HL-60/S4 treated with retinoic acid at 250 ng/mL for 4 days and 3 days (cell line): ENCODE measurements at regions not wholly inside any gene's neighbourhood (a gene's known extent, or its start where the extent isn't known, plus 50 kb on each side); places are given as distances from the start of the nearest gene placed in this dataset.

Experiments
- in situ Hi-C: fragments of 300-500 bp; cut with MboI; formaldehyde crosslinking; loops from 2 replicates; pipeline ENCODE4 v1.7.0; 2022; ENCODE audit warnings: low sequenced_read_pairs

- in situ Hi-C loops, result no loop called here
Measured at GRCh38 chr13:48840366-48840765, 135.3 kb upstream of the FNDC3A start.

GRCh38 chr13:48842316-48842715, 133.4 kb upstream of the FNDC3A start:
- in situ Hi-C loops, result no loop called here

GRCh38 chr13:48843630-48844380, 131.9 kb upstream of the FNDC3A start:
- in situ Hi-C loops, result no loop called here

- in situ Hi-C loops, result no loop called here
Measured at GRCh38 chr13:48844676-48845075, 131.0 kb upstream of the FNDC3A start.

- in situ Hi-C loops, result no loop called here
Measured at GRCh38 chr13:48849515-48849914, 126.2 kb upstream of the FNDC3A start.

- in situ Hi-C loops, result no loop called here
Measured at GRCh38 chr13:48851707-48852106, 124.0 kb upstream of the FNDC3A start.

GRCh38 chr13:48852911-48853727, 122.6 kb upstream of the FNDC3A start:
- in situ Hi-C loops, result no loop called here

- in situ Hi-C loops, result no loop called here
Measured at GRCh38 chr13:48853728-48854102, 122.0 kb upstream of the FNDC3A start.

GRCh38 chr13:48857576-48857975, 118.1 kb upstream of the FNDC3A start:
- in situ Hi-C loops, result no loop called here

- in situ Hi-C loops, result no loop called here
Measured at GRCh38 chr13:48858122-48858902, 117.4 kb upstream of the FNDC3A start.

GRCh38 chr13:48859272-48860105, 116.2 kb upstream of the FNDC3A start:
- in situ Hi-C loops, result no loop called here

- in situ Hi-C loops, result no loop called here
Measured at GRCh38 chr13:48860364-48860763, 115.3 kb upstream of the FNDC3A start.

- in situ Hi-C loops, result no loop called here
Measured at GRCh38 chr13:48862572-48862971, 113.1 kb upstream of the FNDC3A start.

- in situ Hi-C loops, result no loop called here
Measured at GRCh38 chr13:48864100-48864499, 111.6 kb upstream of the FNDC3A start.

GRCh38 chr13:48866249-48866648, 109.5 kb upstream of the FNDC3A start:
- in situ Hi-C loops, result no loop called here

GRCh38 chr13:48873081-48873480, 102.6 kb upstream of the FNDC3A start:
- in situ Hi-C loops, result no loop called here

GRCh38 chr13:48873587-48873986, 102.1 kb upstream of the FNDC3A start:
- in situ Hi-C loops, result no loop called here

GRCh38 chr13:48874165-48874564, 101.5 kb upstream of the FNDC3A start:
- in situ Hi-C loops, result no loop called here

GRCh38 chr13:48875047-48875446, 100.7 kb upstream of the FNDC3A start:
- in situ Hi-C loops, result no loop called here

- in situ Hi-C loops, result no loop called here
Measured at GRCh38 chr13:48876289-48876688, 99.4 kb upstream of the FNDC3A start.

- in situ Hi-C loops, result no loop called here
Measured at GRCh38 chr13:48879432-48879831, 96.3 kb upstream of the FNDC3A start.
